GM12892 (cell line): ENCODE measurements at regions not wholly inside any gene's neighbourhood (a gene's known extent, or its start where the extent isn't known, plus 50 kb on each side); places are given as distances from the start of the nearest gene placed in this dataset.

Source experiments
- POLR2A ChIP-seq: IDR thresholded peaks from 2 replicates; pipeline ENCODE4 v1.6.1; 2011; ENCODE audit warnings: low read depth, low read length, control low read depth
- POLR2AphosphoS5 ChIP-seq: IDR thresholded peaks from 2 replicates; pipeline ENCODE4 v1.6.1; 2011; ENCODE audit warnings: low read depth, low read length, control low read depth

DNA sequence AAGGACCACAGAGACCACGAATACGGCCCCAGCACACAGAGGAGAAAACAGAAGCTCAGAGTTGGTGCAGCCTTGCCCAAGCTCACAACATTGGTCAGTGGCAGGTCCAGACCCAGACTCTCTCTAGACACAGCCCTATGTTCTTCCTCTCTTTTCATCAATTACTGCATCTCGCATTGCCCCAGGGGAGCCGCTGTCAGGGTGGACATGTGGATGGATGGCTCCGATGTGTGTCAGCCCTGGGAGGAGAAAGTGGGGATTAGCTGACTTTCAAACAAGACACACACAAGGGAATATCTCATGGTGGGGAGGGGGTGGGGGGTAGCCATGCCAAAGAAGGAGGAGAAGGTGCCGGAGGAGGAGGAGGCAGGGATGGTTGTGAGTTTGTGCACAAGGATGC, 556.8 kb downstream of the NPHP4 start:
- TF ChIP-seq POLR2AphosphoS5: no peak
- no peak for TF ChIP-seq POLR2A
